Fibroblast of skin of right biceps (primary cell): ENCODE measurements at regions not wholly inside any gene's neighbourhood (a gene's known extent, or its start where the extent isn't known, plus 50 kb on each side); places are given as distances from the start of the nearest gene placed in this dataset.
A peak's percentile ranks its signal among the peaks of the same experiment; 100 is the strongest.

Experiments
- DNase-seq: peaks from one replicate; pipeline ENCODE4 v3.0.0-alpha.2; 2013

GRCh38 chr13:90116121-90116520 lies 1231.4 kb upstream of the MIR17HG start:
- DNase-seq: no peak

- no peak for DNase-seq
Measured at GRCh38 chr13:90118467-90119071, 1228.9 kb upstream of the MIR17HG start.

- DNase-seq: no peak
Measured at GRCh38 chr13:90120026-90120425, 1227.5 kb upstream of the MIR17HG start.

GRCh38 chr13:90121784-90122183 lies 1225.7 kb upstream of the MIR17HG start:
- no peak for DNase-seq

- DNase-seq: no peak
Measured at GRCh38 chr13:90122531-90122930, 1225.0 kb upstream of the MIR17HG start.

GRCh38 chr13:90135558-90135957 lies 1211.9 kb upstream of the MIR17HG start:
- DNase-seq: no peak

- no peak for DNase-seq
Measured at GRCh38 chr13:90142251-90142650, 1205.2 kb upstream of the MIR17HG start.

GRCh38 chr13:90154311-90154960 lies 1193.1 kb upstream of the MIR17HG start:
- DNase-seq: no peak

GRCh38 chr13:90156390-90156789 lies 1191.1 kb upstream of the MIR17HG start:
- no peak for DNase-seq

- no peak for DNase-seq
Measured at GRCh38 chr13:90168953-90169352, 1178.5 kb upstream of the MIR17HG start.

- no peak for DNase-seq
Measured at GRCh38 chr13:90170208-90170607, 1177.3 kb upstream of the MIR17HG start.

- no peak for DNase-seq
Measured at GRCh38 chr13:90171649-90172048, 1175.8 kb upstream of the MIR17HG start.

- DNase-seq: no peak
Measured at GRCh38 chr13:90177512-90177911, 1170.0 kb upstream of the MIR17HG start.

- no peak for DNase-seq
Measured at GRCh38 chr13:90184355-90184754, 1163.1 kb upstream of the MIR17HG start.

GRCh38 chr13:90185734-90186133 lies 1161.8 kb upstream of the MIR17HG start:
- DNase-seq: no peak

- no peak for DNase-seq
Measured at GRCh38 chr13:90187478-90188350, 1159.8 kb upstream of the MIR17HG start.

GRCh38 chr13:90188351-90188636 lies 1159.2 kb upstream of the MIR17HG start:
- no peak for DNase-seq

- DNase-seq: peak; percentile 7
Measured at GRCh38 chr13:90197722-90198121, 1149.8 kb upstream of the MIR17HG start.

GRCh38 chr13:90201202-90201601 lies 1146.3 kb upstream of the MIR17HG start:
- peak; percentile 14 for DNase-seq

GRCh38 chr13:90201676-90202460 lies 1145.6 kb upstream of the MIR17HG start:
- no peak for DNase-seq

- DNase-seq: no peak
Measured at GRCh38 chr13:90205081-90205480, 1142.4 kb upstream of the MIR17HG start.

GRCh38 chr13:90205911-90206310 lies 1141.6 kb upstream of the MIR17HG start:
- DNase-seq: no peak

- no peak for DNase-seq
Measured at GRCh38 chr13:90217275-90217674, 1130.2 kb upstream of the MIR17HG start.
